Keratinocyte (primary cell): ENCODE measurements at regions not wholly inside any gene's neighbourhood (a gene's known extent, or its start where the extent isn't known, plus 50 kb on each side); places are given as distances from the start of the nearest gene placed in this dataset.

Source experiments
- DNase-seq: peaks from one replicate; pipeline ENCODE4 v3.0.0-alpha.2; 2011; ENCODE audit warnings: low read depth, missing footprints, low spot score
- FAIRE-seq: peaks from 2 replicates; lab custom pipeline; 2011; peaks lifted over from hg19 to GRCh38; lab: Jason Lieb, UNC
- H2AFZ ChIP-seq: 2 replicates; pipeline ENCODE4 v1.6.0; 2012; ENCODE audit warnings: low read length, control low read depth, inconsistent platforms; ENCODE audit not compliant: control insufficient read depth
- H3K27ac ChIP-seq: 2 replicates; pipeline ENCODE4 v1.5.1; 2011; ENCODE audit warnings: low read length; ENCODE audit not compliant: control insufficient read depth, insufficient read depth
- H3K27me3 ChIP-seq: 3 replicates; pipeline ENCODE4 v1.6.0; 2011; ENCODE audit warnings: low read length; ENCODE audit not compliant: control insufficient read depth, insufficient read depth; ENCODE audit errors: extremely low read depth
- H3K36me3 ChIP-seq, 2 experiments: 2 replicates in 1 of 2; 3 replicates in 1 of 2; pipeline ENCODE4 v1.5.1; 2011; ENCODE audit warnings: low read length in 2 of 2, mild to moderate bottlenecking in 1 of 2; ENCODE audit not compliant: control insufficient read depth in 2 of 2, insufficient read depth in 2 of 2; ENCODE audit errors: extremely low read depth in 1 of 2
- H3K4me1 ChIP-seq: 3 replicates; pipeline ENCODE4 v1.5.1; 2011; ENCODE audit warnings: low read length; ENCODE audit not compliant: control insufficient read depth, insufficient read depth; ENCODE audit errors: extremely low read depth
- H3K4me2 ChIP-seq: 3 replicates; pipeline ENCODE4 v1.6.0; 2011; ENCODE audit warnings: low read depth, low read length; ENCODE audit not compliant: control insufficient read depth, insufficient read depth; ENCODE audit errors: extremely low read depth
- H3K4me3 ChIP-seq, 3 experiments: fragments of 200-600 bp in 1 of 3; sonication (generic) in 1 of 3; 2 replicates in 2 of 3; 3 replicates in 1 of 3; pipeline ENCODE4 v1.5.1; 2011 to 2016; ENCODE audit warnings: low read length in 3 of 3, mild to moderate bottlenecking in 3 of 3, control low read depth in 2 of 3, inconsistent platforms in 1 of 3, low read depth in 1 of 3, mixed read lengths in 1 of 3, mixed run types in 1 of 3, moderate library complexity in 1 of 3; ENCODE audit not compliant: control insufficient read depth in 2 of 3, insufficient read depth in 2 of 3; ENCODE audit errors: extremely low read depth in 1 of 3
- H3K79me2 ChIP-seq: 2 replicates; pipeline ENCODE4 v1.6.0; 2012; ENCODE audit warnings: low read length; ENCODE audit not compliant: control insufficient read depth, insufficient read depth
- H3K9ac ChIP-seq: 3 replicates; pipeline ENCODE4 v1.6.0; 2011; ENCODE audit warnings: low read length; ENCODE audit not compliant: control insufficient read depth, insufficient read depth; ENCODE audit errors: extremely low read depth
- H3K9me1 ChIP-seq: 3 replicates; pipeline ENCODE4 v1.6.0; 2011; ENCODE audit warnings: low read length; ENCODE audit not compliant: control insufficient read depth, insufficient read depth; ENCODE audit errors: extremely low read depth
- H3K9me3 ChIP-seq: 2 replicates; pipeline ENCODE4 v1.5.1; 2012; ENCODE audit warnings: low read depth, low read length; ENCODE audit not compliant: control insufficient read depth
- H4K20me1 ChIP-seq: 3 replicates; pipeline ENCODE4 v1.6.0; 2011; ENCODE audit warnings: low read length; ENCODE audit not compliant: control insufficient read depth, insufficient read depth; ENCODE audit errors: extremely low read depth
- EZH2 ChIP-seq: IDR thresholded peaks from one replicate; pipeline ENCODE4 v1.6.1; 2012; ENCODE audit warnings: inconsistent platforms, mild to moderate bottlenecking, low read length, moderate library complexity
- dilution Hi-C: fragments of 300-500 bp; cut with MboI; formaldehyde crosslinking; loops from one replicate; pipeline ENCODE4 v1.7.0; 2020; ENCODE audit warnings: low sequenced_read_pairs; ENCODE audit not compliant: extremely low pct_ligation_motif_present
- TF ChIP-seq, protein P1 (sequence below), 3 experiments: IDR thresholded peaks in 1 of 3; conservative IDR thresholded peaks in 1 of 3; optimal IDR thresholded peaks in 1 of 3; 2 replicates in 2 of 3; 3 replicates in 1 of 3; pipeline versions ENCODE3 to v1.5.1; 2011; ENCODE audit warnings: low read length in 3 of 3, mild to moderate bottlenecking in 3 of 3, moderate library complexity in 2 of 3, control low read depth in 1 of 3, inconsistent platforms in 1 of 3; ENCODE audit not compliant: insufficient read depth in 2 of 3; ENCODE audit errors: extremely low read depth in 1 of 3

DNA sequence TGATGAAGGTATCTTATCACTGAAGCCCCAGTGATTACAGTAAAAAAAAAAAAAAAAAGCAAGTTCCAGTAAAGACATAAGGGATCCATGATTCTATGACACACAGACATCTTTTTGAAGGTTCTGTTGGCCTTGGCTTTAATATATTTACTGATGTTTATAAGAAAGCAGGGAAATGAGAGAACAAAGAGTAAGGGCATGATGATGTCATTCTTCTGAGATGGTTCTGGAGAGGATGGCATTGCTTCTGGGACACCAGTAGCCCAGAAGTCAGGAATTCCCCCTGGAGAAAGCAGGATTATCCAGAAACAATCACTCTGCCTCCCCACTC, 233.6 kb downstream of the FAM76B start:
- no peaks in the 10 kb centered on the region for H3K4me1 ChIP-seq
- no peaks in the 10 kb centered on the region for H4K20me1 ChIP-seq
- FAIRE-seq (no peak), DNase-seq (no peak)
- no peaks in the 10 kb centered on the region for H3K9me3 ChIP-seq
- H3K4me3 ChIP-seq = no peak overlapping the region
- no peak overlapping the region for H3K27ac ChIP-seq
- H3K79me2 ChIP-seq = no peaks in the 10 kb centered on the region
- TF ChIP-seq, protein P1, sequence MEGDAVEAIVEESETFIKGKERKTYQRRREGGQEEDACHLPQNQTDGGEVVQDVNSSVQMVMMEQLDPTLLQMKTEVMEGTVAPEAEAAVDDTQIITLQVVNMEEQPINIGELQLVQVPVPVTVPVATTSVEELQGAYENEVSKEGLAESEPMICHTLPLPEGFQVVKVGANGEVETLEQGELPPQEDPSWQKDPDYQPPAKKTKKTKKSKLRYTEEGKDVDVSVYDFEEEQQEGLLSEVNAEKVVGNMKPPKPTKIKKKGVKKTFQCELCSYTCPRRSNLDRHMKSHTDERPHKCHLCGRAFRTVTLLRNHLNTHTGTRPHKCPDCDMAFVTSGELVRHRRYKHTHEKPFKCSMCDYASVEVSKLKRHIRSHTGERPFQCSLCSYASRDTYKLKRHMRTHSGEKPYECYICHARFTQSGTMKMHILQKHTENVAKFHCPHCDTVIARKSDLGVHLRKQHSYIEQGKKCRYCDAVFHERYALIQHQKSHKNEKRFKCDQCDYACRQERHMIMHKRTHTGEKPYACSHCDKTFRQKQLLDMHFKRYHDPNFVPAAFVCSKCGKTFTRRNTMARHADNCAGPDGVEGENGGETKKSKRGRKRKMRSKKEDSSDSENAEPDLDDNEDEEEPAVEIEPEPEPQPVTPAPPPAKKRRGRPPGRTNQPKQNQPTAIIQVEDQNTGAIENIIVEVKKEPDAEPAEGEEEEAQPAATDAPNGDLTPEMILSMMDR (optimal IDR thresholded peaks at IDR 0.05 in 1 of 3, IDR thresholded peaks at IDR 0.05 in 1 of 3, conservative IDR thresholded peaks at IDR 0.05 in 1 of 3; ENCODE audit: extremely low read depth in 1 of 3, insufficient read depth in 2 of 3, low read length in 3 of 3) = no peak
- TF ChIP-seq EZH2 = no peak
- H3K4me2 ChIP-seq = no peak overlapping the region
- H3K9me1 ChIP-seq = no peaks in the 10 kb centered on the region
- dilution Hi-C loops = no loop called here
- H2AFZ ChIP-seq = no peak overlapping the region
- no peak overlapping the region for H3K9ac ChIP-seq
- H3K27me3 ChIP-seq = no peaks in the 10 kb centered on the region
- no peaks in the 10 kb centered on the region for H3K36me3 ChIP-seq

DNA sequence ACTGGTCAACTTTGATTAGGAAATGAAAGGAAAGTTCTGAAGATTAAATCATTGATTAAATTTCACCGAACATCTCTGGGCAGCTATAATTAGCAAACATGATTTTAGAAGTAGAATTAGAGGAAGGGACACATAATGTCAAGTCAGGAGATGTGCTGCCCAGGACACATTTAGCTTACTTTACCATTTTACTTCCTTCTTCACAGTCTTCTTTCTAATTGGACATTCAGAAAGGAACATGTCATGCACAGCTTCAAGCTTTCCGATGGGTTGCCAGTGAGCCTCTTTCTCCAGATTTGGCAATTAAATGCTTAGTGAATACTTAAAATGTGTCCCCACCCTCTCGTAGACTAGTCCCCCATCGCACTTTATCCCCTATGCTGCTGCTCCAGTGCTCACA, 234.7 kb downstream of the FAM76B start:
- no peak for FAIRE-seq
- Histone ChIP-seq H3K4me2 (no peak overlapping the region), H3K4me3 (no peak overlapping the region), H3K36me3 (no peaks in the 10 kb centered on the region), H2AFZ (no peak overlapping the region), H4K20me1 (no peaks in the 10 kb centered on the region), H3K4me1 (no peaks in the 10 kb centered on the region), H3K27me3 (no peaks in the 10 kb centered on the region), H3K9me3 (no peaks in the 10 kb centered on the region), H3K9me1 (no peaks in the 10 kb centered on the region), H3K79me2 (no peaks in the 10 kb centered on the region), H3K9ac (no peak overlapping the region), H3K27ac (no peak overlapping the region)
- no peak for TF ChIP-seq EZH2
- TF ChIP-seq, protein P1 (optimal IDR thresholded peaks at IDR 0.05 in 1 of 3, IDR thresholded peaks at IDR 0.05 in 1 of 3, conservative IDR thresholded peaks at IDR 0.05 in 1 of 3; ENCODE audit: extremely low read depth in 1 of 3, insufficient read depth in 2 of 3, low read length in 3 of 3) = no peak
- no peak for DNase-seq
- dilution Hi-C loops = no loop called here
